NB4 (cell line): ENCODE measurements at regions not wholly inside any gene's neighbourhood (a gene's known extent, or its start where the extent isn't known, plus 50 kb on each side); places are given as distances from the start of the nearest gene placed in this dataset.

Experiments
- DNase-seq: peaks from one replicate; pipeline ENCODE4 v3.0.0; 2010; ENCODE audit warnings: low read depth
- H3K4me3 ChIP-seq: one replicate; pipeline ENCODE4 v1.5.1; 2011; ENCODE audit warnings: mild to moderate bottlenecking, low read depth, low read length, moderate library complexity
- CTCF ChIP-seq: IDR thresholded peaks from one replicate; pipeline ENCODE4 v1.5.1; 2012; ENCODE audit warnings: low read depth, low read length
- MAX ChIP-seq: IDR thresholded peaks from 2 replicates; pipeline ENCODE4 v1.6.1; 2011; ENCODE audit warnings: low read depth, low read length
- MYC ChIP-seq: IDR thresholded peaks from 2 replicates; pipeline ENCODE4 v1.6.1; 2011; ENCODE audit warnings: low read depth, low read length
- POLR2A ChIP-seq: IDR thresholded peaks from 2 replicates; pipeline ENCODE4 v1.6.1; 2011; ENCODE audit warnings: mild to moderate bottlenecking; ENCODE audit not compliant: insufficient read length; ENCODE audit errors: extremely low read depth

- DNase-seq, result no peak
- TF ChIP-seq POLR2A (no peak), MYC (no peak), MAX (no peak), CTCF (no peak)
- no peak overlapping the region for H3K4me3 ChIP-seq
Measured at GRCh38 chr1:87803375-87803774, 474.7 kb downstream of the LMO4 start.

DNA sequence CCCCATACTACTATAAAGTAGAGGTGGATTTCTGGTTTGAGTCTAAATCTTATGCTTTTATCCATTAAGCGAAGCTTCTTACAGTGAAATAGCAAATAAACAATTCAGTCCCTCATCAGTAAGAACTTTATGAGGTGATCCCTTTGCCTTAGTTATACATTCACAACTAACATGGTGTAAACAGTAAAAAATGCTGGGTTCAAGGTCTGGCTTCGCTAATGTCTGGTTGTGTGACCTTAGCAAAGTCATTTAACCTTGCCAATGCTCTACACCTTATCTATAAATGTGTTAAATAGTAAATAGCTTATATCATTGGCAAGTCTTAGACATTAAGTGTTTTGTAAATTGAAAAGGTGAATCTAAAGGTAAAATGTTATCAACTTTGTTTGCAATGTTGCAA, 475.4 kb downstream of the LMO4 start:
- DNase-seq, result no peak
- TF ChIP-seq MYC, result no peak
- no peak for TF ChIP-seq CTCF
- no peak for TF ChIP-seq MAX

DNA sequence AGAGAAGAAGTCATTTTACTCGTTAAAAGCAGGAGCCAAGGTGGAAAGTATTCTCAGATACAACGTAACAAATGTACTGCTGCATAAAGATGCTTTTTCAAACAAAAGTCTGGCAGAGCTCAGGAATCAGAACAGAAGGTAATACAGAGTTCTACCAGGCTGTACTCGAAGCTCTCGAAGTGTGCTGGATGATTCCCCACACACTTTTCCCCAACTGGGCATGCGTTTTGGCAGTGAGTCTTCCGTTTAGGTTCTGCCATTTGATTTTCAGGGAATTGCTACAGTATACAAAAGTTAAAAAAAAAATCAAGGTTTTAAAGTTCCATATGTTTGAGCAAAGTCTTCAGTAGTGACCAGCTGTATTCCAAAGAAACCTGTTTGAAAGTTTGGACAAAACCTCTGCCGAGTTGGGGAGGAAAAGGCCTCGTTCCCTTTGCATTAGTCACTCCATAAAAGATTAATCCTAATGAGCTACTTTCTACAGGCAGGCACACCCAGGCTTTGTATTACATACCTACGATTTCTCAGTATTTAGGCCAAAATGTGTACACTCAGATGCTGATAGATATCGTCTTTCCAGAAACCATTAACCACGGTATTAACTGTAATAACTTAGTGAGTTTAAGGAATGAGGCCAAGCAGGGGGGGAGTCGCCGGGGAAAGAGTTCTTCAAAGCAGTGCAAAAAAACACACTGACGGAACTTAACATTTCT, 477.1 kb downstream of the LMO4 start:
- no peak for DNase-seq
- no peak for TF ChIP-seq MAX
- no peak for TF ChIP-seq MYC
- no peak for TF ChIP-seq CTCF
- TF ChIP-seq POLR2A, result no peak
- no peak overlapping the region for H3K4me3 ChIP-seq

More for the DNA sequence above, 475.4 kb downstream of the LMO4 start:
- H3K4me3 ChIP-seq, result no peak overlapping the region

DNA sequence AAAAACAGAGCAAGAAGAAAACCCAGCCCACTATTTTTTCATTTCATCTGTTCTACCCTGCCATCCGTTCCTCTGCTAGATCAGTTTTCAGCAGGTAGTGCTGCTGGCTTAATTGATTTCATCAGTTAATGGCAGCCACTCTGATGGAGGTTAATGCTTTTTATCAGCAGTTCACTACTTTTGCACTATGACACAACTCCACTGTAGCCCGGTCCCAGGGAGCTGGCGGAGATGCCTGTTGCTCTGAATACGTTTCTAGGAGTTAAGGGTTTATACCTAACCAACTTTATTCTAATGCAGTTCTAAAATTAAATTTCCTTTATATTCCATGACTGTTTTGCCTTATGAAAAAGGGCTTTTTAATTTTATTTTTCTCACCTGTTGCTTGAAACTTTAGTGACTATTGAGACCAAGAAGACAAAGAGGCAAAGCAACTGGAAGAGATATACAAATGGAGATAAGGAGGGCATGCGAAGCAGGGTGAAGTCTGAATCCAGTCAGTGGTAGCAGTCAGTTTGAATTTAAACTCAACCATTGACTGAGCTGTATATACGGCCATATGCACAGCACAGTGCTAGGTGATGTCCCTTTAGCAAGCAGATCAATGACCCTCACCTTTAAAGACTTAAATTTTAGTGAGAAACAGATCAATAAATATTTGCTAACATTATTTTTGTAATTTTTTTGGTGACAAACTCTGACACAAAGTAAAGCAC, 477.9 kb downstream of the LMO4 start:
- TF ChIP-seq POLR2A (no peak), CTCF (no peak), MAX (no peak), MYC (no peak)
- no peak for DNase-seq
- H3K4me3 ChIP-seq, result no peak overlapping the region

- TF ChIP-seq MAX (no peak), CTCF (no peak), POLR2A (no peak), MYC (no peak)
- H3K4me3 ChIP-seq, result no peak overlapping the region
- no peak for DNase-seq
Measured at GRCh38 chr1:87810166-87810565, 481.5 kb downstream of the LMO4 start.
